AG10803 (cell line): ENCODE measurements at regions not wholly inside any gene's neighbourhood (a gene's known extent, or its start where the extent isn't known, plus 50 kb on each side); places are given as distances from the start of the nearest gene placed in this dataset.
A peak's percentile ranks its signal among the peaks of the same experiment; 100 is the strongest.

ENCODE experiments used
- DNase-seq: peaks from one replicate; pipeline ENCODE4 v3.0.0; 2010; ENCODE audit warnings: low read depth
- H3K4me3 ChIP-seq: 2 replicates; pipeline ENCODE4 v1.5.1; 2011; ENCODE audit warnings: mild to moderate bottlenecking, low read length, control low read depth
- CTCF ChIP-seq: conservative IDR thresholded peaks from 2 replicates; pipeline ENCODE4 v1.5.1; 2011; ENCODE audit warnings: mild to moderate bottlenecking, low read length, control low read depth, inconsistent platforms

GRCh38 chr2:111239107-111239506 is 118.4 kb downstream of the BCL2L11 start:
- no peak for DNase-seq
- no peak for TF ChIP-seq CTCF

GRCh38 chr2:111239581-111240249 is 119.0 kb downstream of the BCL2L11 start:
- no peak overlapping the region for H3K4me3 ChIP-seq

More at GRCh38 chr2:111239107-111239506, 118.4 kb downstream of the BCL2L11 start:
- no peak overlapping the region for H3K4me3 ChIP-seq

GRCh38 chr2:111243295-111243694 is 122.6 kb downstream of the BCL2L11 start:
- TF ChIP-seq CTCF = no peak

More at GRCh38 chr2:111239581-111240249, 119.0 kb downstream of the BCL2L11 start:
- no peak for DNase-seq
- TF ChIP-seq CTCF = no peak

GRCh38 chr2:111244864-111245263 is 124.2 kb downstream of the BCL2L11 start:
- peak; percentile 30 for DNase-seq
- no peak overlapping the region for H3K4me3 ChIP-seq
- TF ChIP-seq CTCF = no peak

More at GRCh38 chr2:111243295-111243694, 122.6 kb downstream of the BCL2L11 start:
- no peak for DNase-seq
- no peak overlapping the region for H3K4me3 ChIP-seq

GRCh38 chr2:111246620-111247061 is 125.9 kb downstream of the BCL2L11 start:
- no peak for TF ChIP-seq CTCF
- no peak for DNase-seq
- H3K4me3 ChIP-seq = no peak overlapping the region

GRCh38 chr2:111247491-111247890 is 126.8 kb downstream of the BCL2L11 start:
- no peak for DNase-seq
- TF ChIP-seq CTCF = no peak
- H3K4me3 ChIP-seq = no peak overlapping the region

GRCh38 chr2:111249806-111250205 is 129.1 kb downstream of the BCL2L11 start:
- no peak overlapping the region for H3K4me3 ChIP-seq
- DNase-seq = no peak
- TF ChIP-seq CTCF = no peak
